Fibroblast of lung (primary cell): ENCODE measurements at regions not wholly inside any gene's neighbourhood (a gene's known extent, or its start where the extent isn't known, plus 50 kb on each side); places are given as distances from the start of the nearest gene placed in this dataset.

ENCODE experiments used
- DNase-seq, 2 donors: peaks; one replicate each; pipeline versions ENCODE4 v3.0.0 to v3.0.0-alpha.2; 2010; ENCODE audit warnings: low read depth in 2 of 2
- H2AFZ ChIP-seq: 2 replicates; pipeline ENCODE4 v1.5.1; 2012; ENCODE audit warnings: low read length, control low read depth, inconsistent platforms
- H3K27ac ChIP-seq: 2 replicates; pipeline ENCODE4 v1.5.1; 2011; ENCODE audit warnings: low read length, control low read depth; ENCODE audit not compliant: insufficient read depth
- H3K27me3 ChIP-seq: 2 replicates; pipeline ENCODE4 v1.5.1; 2011; ENCODE audit warnings: mild to moderate bottlenecking, low read length; ENCODE audit not compliant: control insufficient read depth, insufficient read depth
- H3K36me3 ChIP-seq: 2 replicates; pipeline ENCODE4 v1.5.1; 2011; ENCODE audit warnings: low read length; ENCODE audit not compliant: control insufficient read depth, insufficient read depth
- H3K4me1 ChIP-seq: 2 replicates; pipeline ENCODE4 v1.5.1; 2011; ENCODE audit warnings: low read length; ENCODE audit not compliant: control insufficient read depth, insufficient read depth; ENCODE audit errors: extremely low read depth
- H3K4me2 ChIP-seq: 2 replicates; pipeline ENCODE4 v1.5.1; 2011; ENCODE audit warnings: low read length, control low read depth; ENCODE audit not compliant: insufficient read depth; ENCODE audit errors: extremely low read depth
- H3K4me3 ChIP-seq, 4 experiments: fragments of 200-600 bp in 1 of 4; sonication (generic) in 1 of 4; replicated peaks in 1 of 4; 2 replicates each; pipeline ENCODE4 v1.5.1; 2011 to 2016; ENCODE audit warnings: low read length in 4 of 4, low read depth in 3 of 4, mild to moderate bottlenecking in 3 of 4, control low read depth in 2 of 4, inconsistent platforms in 1 of 4, mixed read lengths in 1 of 4; ENCODE audit not compliant: insufficient read depth in 1 of 4; ENCODE audit errors: control extremely low read depth in 1 of 4
- H3K79me2 ChIP-seq: 2 replicates; pipeline ENCODE4 v1.5.1; 2012; ENCODE audit warnings: mild to moderate bottlenecking, low read length, inconsistent platforms; ENCODE audit not compliant: control insufficient read depth, insufficient read depth
- H3K9ac ChIP-seq: 2 replicates; pipeline ENCODE4 v1.5.1; 2011; ENCODE audit warnings: mild to moderate bottlenecking, low read length, control low read depth; ENCODE audit not compliant: insufficient read depth
- H3K9me3 ChIP-seq: 2 replicates; pipeline ENCODE4 v1.5.1; 2012; ENCODE audit warnings: low read depth, low read length; ENCODE audit not compliant: control insufficient read depth, insufficient read depth
- H4K20me1 ChIP-seq: 2 replicates; pipeline ENCODE4 v1.5.1; 2011; ENCODE audit warnings: low read length; ENCODE audit not compliant: control insufficient read depth, insufficient read depth; ENCODE audit errors: extremely low read depth
- CTCF ChIP-seq, 2 donors: IDR thresholded peaks in 1 of 2; conservative IDR thresholded peaks in 1 of 2; 1 replicate in 1 of 2; 2 replicates in 1 of 2; pipeline ENCODE4 v1.5.1; 2011 to 2012; ENCODE audit warnings: low read length in 2 of 2, control low read depth in 1 of 2, inconsistent platforms in 1 of 2, low read depth in 1 of 2, mild to moderate bottlenecking in 1 of 2
- EZH2 ChIP-seq: IDR thresholded peaks from 2 replicates; pipeline ENCODE4 v1.5.1; 2012; ENCODE audit warnings: low read length, control low read depth, mild to moderate bottlenecking; ENCODE audit errors: missing control alignments

- Histone ChIP-seq H3K4me3 (no peak overlapping the region), H3K79me2 (no peaks in the 10 kb centered on the region), H3K4me1 (no peaks in the 10 kb centered on the region), H3K9me3 (no peaks in the 10 kb centered on the region), H3K9ac (no peak overlapping the region), H3K36me3 (no peaks in the 10 kb centered on the region), H3K27ac (no peak overlapping the region), H3K27me3 (no peaks in the 10 kb centered on the region), H2AFZ (no peak overlapping the region), H3K4me2 (no peak overlapping the region), H4K20me1 (no peaks in the 10 kb centered on the region)
- no peak for TF ChIP-seq EZH2
- TF ChIP-seq CTCF (conservative IDR thresholded peaks at IDR 0.05 in 1 of 2, IDR thresholded peaks at IDR 0.05 in 1 of 2; ENCODE audit: low read depth in 1 of 2, low read length in 2 of 2) = no peak
- peak; percentile 2 to 21 for DNase-seq
Measured at GRCh38 chr11:82631722-82632630, 101.7 kb downstream of the FAM181B start.

DNA sequence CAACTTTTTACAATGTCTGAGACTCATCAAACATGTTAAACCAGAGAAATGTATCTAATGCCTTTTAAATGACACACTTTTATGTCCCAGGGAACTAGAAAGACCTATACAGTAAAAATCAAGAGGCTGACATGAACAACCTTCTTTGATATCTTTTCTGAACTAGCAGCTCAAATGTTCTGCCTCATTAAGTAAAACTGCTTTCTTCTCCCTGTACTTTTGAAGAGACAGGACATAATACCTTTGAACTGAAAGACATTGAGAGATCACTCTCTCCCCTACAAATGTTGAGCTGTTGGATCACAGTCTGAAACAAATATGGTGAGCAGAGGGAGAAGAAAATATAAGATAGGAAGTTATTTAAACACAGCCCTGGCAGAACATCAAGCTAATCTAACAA lies 123.0 kb downstream of the FAM181B start:
- DNase-seq = no peak
- Histone ChIP-seq H3K27me3 (no peaks in the 10 kb centered on the region), H2AFZ (no peak overlapping the region), H4K20me1 (no peaks in the 10 kb centered on the region), H3K9me3 (no peaks in the 10 kb centered on the region), H3K36me3 (no peaks in the 10 kb centered on the region), H3K9ac (no peak overlapping the region), H3K4me3 (no peak overlapping the region), H3K27ac (no peak overlapping the region), H3K4me1 (no peaks in the 10 kb centered on the region), H3K79me2 (no peaks in the 10 kb centered on the region), H3K4me2 (no peak overlapping the region)
- TF ChIP-seq EZH2 (no peak), CTCF (conservative IDR thresholded peaks at IDR 0.05 in 1 of 2, IDR thresholded peaks at IDR 0.05 in 1 of 2; ENCODE audit: low read depth in 1 of 2, low read length in 2 of 2) (no peak)

- H2AFZ ChIP-seq = no peak overlapping the region
- no peaks in the 10 kb centered on the region for H3K4me1 ChIP-seq
- H3K4me2 ChIP-seq = no peak overlapping the region
- no peaks in the 10 kb centered on the region for H3K27me3 ChIP-seq
- no peaks in the 10 kb centered on the region for H4K20me1 ChIP-seq
- no peak for DNase-seq
- no peak overlapping the region for H3K9ac ChIP-seq
- no peak for TF ChIP-seq EZH2
- no peak for TF ChIP-seq CTCF (conservative IDR thresholded peaks at IDR 0.05 in 1 of 2, IDR thresholded peaks at IDR 0.05 in 1 of 2; ENCODE audit: low read depth in 1 of 2, low read length in 2 of 2)
- no peaks in the 10 kb centered on the region for H3K9me3 ChIP-seq
- H3K36me3 ChIP-seq = no peaks in the 10 kb centered on the region
- H3K4me3 ChIP-seq = no peak overlapping the region
- no peaks in the 10 kb centered on the region for H3K79me2 ChIP-seq
- H3K27ac ChIP-seq = no peak overlapping the region
Measured at GRCh38 chr11:82606738-82607137, 126.9 kb downstream of the FAM181B start.
